DND-41 (cell line): ENCODE measurements at regions not wholly inside any gene's neighbourhood (a gene's known extent, or its start where the extent isn't known, plus 50 kb on each side); places are given as distances from the start of the nearest gene placed in this dataset.

Experiments
- ATAC-seq: fragments of 200-7000 bp; cut with Tn5 transposase; 3 replicates; pipeline ENCODE4 v1.9.1; 2021; ENCODE audit warnings: low read depth; ENCODE audit not compliant: insufficient read depth
- DNase-seq: peaks from one replicate; pipeline ENCODE4 v3.0.0-alpha.2; 2020
- H2AFZ ChIP-seq: 2 replicates; pipeline ENCODE4 v1.6.0; 2012; ENCODE audit warnings: low read depth, low read length
- H3K27ac ChIP-seq: 2 replicates; pipeline ENCODE4 v1.5.1; 2012; ENCODE audit warnings: low read length, inconsistent platforms
- H3K27me3 ChIP-seq: fragments of 200-600 bp; sonication (generic); 2 replicates; pipeline ENCODE4 v1.6.0; 2012; ENCODE audit warnings: low read length, mild to moderate bottlenecking, inconsistent platforms; ENCODE audit not compliant: insufficient read depth, poor library complexity
- H3K36me3 ChIP-seq: 2 replicates; pipeline ENCODE4 v1.5.1; 2012; ENCODE audit warnings: low read length, inconsistent platforms; ENCODE audit not compliant: insufficient read depth
- H3K4me1 ChIP-seq: 2 replicates; pipeline ENCODE4 v1.5.1; 2012; ENCODE audit warnings: mild to moderate bottlenecking, low read length; ENCODE audit not compliant: insufficient read depth
- H3K4me2 ChIP-seq: 2 replicates; pipeline ENCODE4 v1.6.0; 2012; ENCODE audit warnings: mild to moderate bottlenecking, moderate library complexity, low read length, inconsistent platforms; ENCODE audit not compliant: insufficient read depth
- H3K4me3 ChIP-seq, 2 experiments: fragments of 200-600 bp in 1 of 2; shearing (Covaris generic) in 1 of 2; 2 replicates each; pipeline ENCODE4 v1.5.1; 2012 to 2016; ENCODE audit warnings: inconsistent platforms in 2 of 2, low read length in 2 of 2, mild to moderate bottlenecking in 2 of 2, low read depth in 1 of 2, moderate library complexity in 1 of 2
- H3K79me2 ChIP-seq: 2 replicates; pipeline ENCODE4 v1.6.0; 2012; ENCODE audit warnings: low read length, inconsistent platforms; ENCODE audit not compliant: insufficient read depth
- H3K9ac ChIP-seq: 2 replicates; pipeline ENCODE4 v1.6.0; 2012; ENCODE audit warnings: low read depth, mild to moderate bottlenecking, inconsistent platforms, low read length, moderate library complexity
- H3K9me3 ChIP-seq: 2 replicates; pipeline ENCODE4 v1.5.1; 2012; ENCODE audit warnings: low read length, moderate library complexity, mild to moderate bottlenecking, inconsistent platforms; ENCODE audit not compliant: insufficient read depth, severe bottlenecking
- H4K20me1 ChIP-seq: 2 replicates; pipeline ENCODE4 v1.6.0; 2012; ENCODE audit warnings: low read length; ENCODE audit not compliant: insufficient read depth
- EZH2 ChIP-seq: IDR thresholded peaks from 3 replicates; pipeline ENCODE4 v1.6.1; 2012; ENCODE audit warnings: borderline replicate concordance, low read depth, mild to moderate bottlenecking, moderate library complexity, low read length, inconsistent platforms; ENCODE audit not compliant: severe bottlenecking
- TF ChIP-seq, protein P1 (sequence below): IDR thresholded peaks from 2 replicates; pipeline ENCODE4 v1.5.1; 2012; ENCODE audit warnings: borderline replicate concordance, low read length, moderate library complexity, mild to moderate bottlenecking; ENCODE audit not compliant: poor library complexity, severe bottlenecking; ENCODE audit errors: extremely low read depth

DNA sequence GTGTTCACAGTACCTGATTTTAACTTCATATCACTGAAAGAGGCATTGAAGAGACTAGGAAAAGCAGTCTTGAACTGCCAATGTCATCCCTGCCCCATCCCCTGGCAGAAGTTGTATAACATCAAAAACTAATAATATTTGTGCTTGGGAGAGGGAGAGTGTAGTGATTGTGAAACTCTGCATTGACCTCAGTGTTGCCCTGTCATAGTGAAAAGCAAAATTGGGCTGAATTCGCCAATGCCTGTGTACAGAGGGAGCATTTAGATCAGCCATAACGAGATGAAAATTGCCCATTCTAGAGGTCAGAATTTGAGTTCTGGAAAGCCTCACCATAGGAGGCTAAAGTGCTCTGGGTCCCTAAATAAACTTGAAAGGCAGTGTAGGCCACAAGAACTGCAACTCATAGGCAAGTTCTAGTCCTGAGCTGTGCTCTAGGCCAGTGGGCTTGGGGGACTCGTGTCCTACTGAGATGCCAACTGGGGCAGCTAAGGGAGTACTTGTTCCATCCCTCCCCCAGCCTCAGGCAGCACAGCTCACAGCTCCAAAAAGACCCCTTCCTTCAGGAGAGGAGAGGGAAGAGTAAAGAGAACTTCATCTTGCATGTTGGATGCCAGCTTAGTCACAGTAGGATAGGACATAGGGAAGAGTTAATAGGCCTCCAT lies 855.6 kb downstream of the TSN start:
- no peak overlapping the region for H3K27ac ChIP-seq
- no peaks in the 10 kb centered on the region for H3K9me3 ChIP-seq
- no peak overlapping the region for H2AFZ ChIP-seq
- no peak for ATAC-seq
- no peak overlapping the region for H3K4me2 ChIP-seq
- no peaks in the 10 kb centered on the region for H4K20me1 ChIP-seq
- no peaks in the 10 kb centered on the region for H3K79me2 ChIP-seq
- H3K27me3 ChIP-seq, result no peaks in the 10 kb centered on the region
- TF ChIP-seq, protein P1, sequence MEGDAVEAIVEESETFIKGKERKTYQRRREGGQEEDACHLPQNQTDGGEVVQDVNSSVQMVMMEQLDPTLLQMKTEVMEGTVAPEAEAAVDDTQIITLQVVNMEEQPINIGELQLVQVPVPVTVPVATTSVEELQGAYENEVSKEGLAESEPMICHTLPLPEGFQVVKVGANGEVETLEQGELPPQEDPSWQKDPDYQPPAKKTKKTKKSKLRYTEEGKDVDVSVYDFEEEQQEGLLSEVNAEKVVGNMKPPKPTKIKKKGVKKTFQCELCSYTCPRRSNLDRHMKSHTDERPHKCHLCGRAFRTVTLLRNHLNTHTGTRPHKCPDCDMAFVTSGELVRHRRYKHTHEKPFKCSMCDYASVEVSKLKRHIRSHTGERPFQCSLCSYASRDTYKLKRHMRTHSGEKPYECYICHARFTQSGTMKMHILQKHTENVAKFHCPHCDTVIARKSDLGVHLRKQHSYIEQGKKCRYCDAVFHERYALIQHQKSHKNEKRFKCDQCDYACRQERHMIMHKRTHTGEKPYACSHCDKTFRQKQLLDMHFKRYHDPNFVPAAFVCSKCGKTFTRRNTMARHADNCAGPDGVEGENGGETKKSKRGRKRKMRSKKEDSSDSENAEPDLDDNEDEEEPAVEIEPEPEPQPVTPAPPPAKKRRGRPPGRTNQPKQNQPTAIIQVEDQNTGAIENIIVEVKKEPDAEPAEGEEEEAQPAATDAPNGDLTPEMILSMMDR, result no peak
- no peak for TF ChIP-seq EZH2
- DNase-seq, result no peak
- H3K4me1 ChIP-seq, result no peaks in the 10 kb centered on the region
- no peak overlapping the region for H3K9ac ChIP-seq
- H3K4me3 ChIP-seq, result no peak overlapping the region
- H3K36me3 ChIP-seq, result no peaks in the 10 kb centered on the region

DNA sequence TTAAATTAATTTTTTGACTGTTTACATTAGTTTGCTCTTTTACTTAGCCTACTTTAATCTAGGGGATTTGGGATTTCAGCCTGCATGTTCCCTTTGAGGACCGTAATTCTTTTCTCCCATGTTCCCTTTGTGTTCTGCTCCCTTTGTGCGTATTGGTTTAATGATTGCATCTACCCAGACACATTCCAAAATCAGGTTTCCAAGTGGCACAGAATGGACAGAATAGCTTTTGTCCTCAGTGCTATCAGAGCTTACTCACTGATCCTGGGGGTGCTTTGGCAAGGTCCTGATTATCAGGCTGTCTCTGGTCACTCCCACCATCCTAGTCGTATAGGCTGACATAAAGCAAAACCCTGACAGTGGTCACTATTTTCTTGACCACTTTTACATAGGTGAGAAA lies 867.5 kb downstream of the TSN start:
- DNase-seq, result no peak
- Histone ChIP-seq H3K79me2 (no peaks in the 10 kb centered on the region), H3K27ac (no peak overlapping the region), H4K20me1 (no peaks in the 10 kb centered on the region), H3K27me3 (no peaks in the 10 kb centered on the region), H2AFZ (no peak overlapping the region), H3K4me2 (no peak overlapping the region), H3K36me3 (no peaks in the 10 kb centered on the region), H3K4me3 (no peak overlapping the region), H3K9ac (no peak overlapping the region), H3K4me1 (no peaks in the 10 kb centered on the region), H3K9me3 (no peaks in the 10 kb centered on the region)
- no peak for TF ChIP-seq EZH2
- TF ChIP-seq, protein P1, result no peak
- ATAC-seq, result no peak

DNA sequence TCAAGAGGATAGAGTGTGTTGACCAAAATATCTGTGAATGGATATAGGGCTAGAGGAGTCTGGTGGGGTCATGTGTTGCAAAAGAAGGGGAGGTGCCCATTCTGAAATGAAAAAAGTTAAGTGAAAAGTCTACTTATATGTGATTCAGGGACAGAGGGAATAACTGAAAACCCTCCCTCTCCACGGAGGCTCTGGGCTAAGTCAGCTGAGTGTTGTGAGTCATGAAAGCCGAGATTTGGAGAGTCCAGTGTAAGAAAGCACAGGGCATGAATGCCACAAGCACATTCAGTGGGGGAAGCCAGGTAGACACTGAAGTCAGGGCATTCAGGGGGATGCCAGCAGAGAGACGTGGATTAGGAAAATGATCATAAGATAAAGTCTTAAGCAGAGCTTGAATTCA lies 871.9 kb downstream of the TSN start:
- no peak overlapping the region for H2AFZ ChIP-seq
- DNase-seq (no peak), ATAC-seq (no peak)
- no peaks in the 10 kb centered on the region for H4K20me1 ChIP-seq
- no peak overlapping the region for H3K4me3 ChIP-seq
- H3K36me3 ChIP-seq, result no peaks in the 10 kb centered on the region
- TF ChIP-seq EZH2, result no peak
- TF ChIP-seq, protein P1, result no peak
- H3K4me1 ChIP-seq, result no peaks in the 10 kb centered on the region
- H3K9ac ChIP-seq, result no peak overlapping the region
- H3K79me2 ChIP-seq, result no peaks in the 10 kb centered on the region
- no peaks in the 10 kb centered on the region for H3K9me3 ChIP-seq
- no peaks in the 10 kb centered on the region for H3K27me3 ChIP-seq
- no peak overlapping the region for H3K4me2 ChIP-seq
- no peak overlapping the region for H3K27ac ChIP-seq
